ENCODE measurements at regions not wholly inside any gene's neighbourhood (a gene's known extent, or its start where the extent isn't known, plus 50 kb on each side); places are given as distances from the start of the nearest gene placed in this dataset.

DNA sequence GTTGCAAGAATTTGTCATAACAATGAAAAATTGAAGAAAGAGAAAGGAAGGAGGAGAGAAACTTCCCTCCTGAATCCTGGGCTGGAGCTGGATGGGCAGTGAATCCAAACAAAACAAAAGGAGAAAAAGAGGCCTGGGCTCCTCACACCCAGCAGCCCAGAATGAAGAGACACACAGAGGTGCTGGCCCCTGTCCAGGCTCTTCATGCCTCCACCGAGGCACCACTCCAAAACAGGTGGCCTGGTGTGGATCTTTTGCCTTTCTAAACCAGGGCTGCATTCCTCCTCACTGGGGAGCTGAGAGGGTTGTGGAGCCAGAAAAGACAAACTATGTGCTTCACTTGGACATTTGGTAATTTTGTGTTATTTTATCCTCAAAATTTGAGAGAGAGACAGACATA lies 76.0 kb downstream of the FAM124B start:
- CTCF ChIA-PET, result no interaction called here
- BruUV-seq (replicated peaks), result no TSS peak
- H3K27me3 ChIP-seq (replicated peaks; ENCODE audit: control insufficient read depth, insufficient read depth, low read length), result peaks cover 4% of the 10 kb centered on the region; the same call in 1 of the 2 replicates
- TF ChIP-seq, protein P1, sequence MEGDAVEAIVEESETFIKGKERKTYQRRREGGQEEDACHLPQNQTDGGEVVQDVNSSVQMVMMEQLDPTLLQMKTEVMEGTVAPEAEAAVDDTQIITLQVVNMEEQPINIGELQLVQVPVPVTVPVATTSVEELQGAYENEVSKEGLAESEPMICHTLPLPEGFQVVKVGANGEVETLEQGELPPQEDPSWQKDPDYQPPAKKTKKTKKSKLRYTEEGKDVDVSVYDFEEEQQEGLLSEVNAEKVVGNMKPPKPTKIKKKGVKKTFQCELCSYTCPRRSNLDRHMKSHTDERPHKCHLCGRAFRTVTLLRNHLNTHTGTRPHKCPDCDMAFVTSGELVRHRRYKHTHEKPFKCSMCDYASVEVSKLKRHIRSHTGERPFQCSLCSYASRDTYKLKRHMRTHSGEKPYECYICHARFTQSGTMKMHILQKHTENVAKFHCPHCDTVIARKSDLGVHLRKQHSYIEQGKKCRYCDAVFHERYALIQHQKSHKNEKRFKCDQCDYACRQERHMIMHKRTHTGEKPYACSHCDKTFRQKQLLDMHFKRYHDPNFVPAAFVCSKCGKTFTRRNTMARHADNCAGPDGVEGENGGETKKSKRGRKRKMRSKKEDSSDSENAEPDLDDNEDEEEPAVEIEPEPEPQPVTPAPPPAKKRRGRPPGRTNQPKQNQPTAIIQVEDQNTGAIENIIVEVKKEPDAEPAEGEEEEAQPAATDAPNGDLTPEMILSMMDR (IDR thresholded peaks at IDR 0.05; ENCODE audit: insufficient read depth in 1 of 2, low read depth in 1 of 2, low read length in 1 of 2, severe bottlenecking in 1 of 2, unreplicated experiment in 1 of 2), result no peak
- H3K4me3 ChIP-seq (ENCODE audit: low read depth, low read length), result no peak overlapping the region
- no peaks in the 10 kb centered on the region for H3K9me3 ChIP-seq
- no peak for DNase-seq
- Mint-ChIP-seq H3K27me3 (ENCODE audit: insufficient read depth, unreplicated experiment) (peaks cover 28% of the 10 kb centered on the region), H3K4me3 (ENCODE audit: unreplicated experiment) (no peak overlapping the region), H3K36me3 (ENCODE audit: insufficient read depth, unreplicated experiment) (no peaks in the 10 kb centered on the region), H3K9me3 (ENCODE audit: unreplicated experiment) (no peaks in the 10 kb centered on the region), H3K27ac (ENCODE audit: unreplicated experiment) (no peak overlapping the region), H3K4me1 (ENCODE audit: low read depth, unreplicated experiment) (peaks cover 7% of the 10 kb centered on the region)
- POLR2A ChIA-PET, result no interaction called here
- H3K4me1 ChIP-seq, result 0 out of 2 replicates have a peak, but pooled peaks cover 4% of the 10 kb centered on the region
- intact Hi-C loops (cut with micrococcal nuclease; ENCODE audit: unreplicated experiment), result no loop called here
- no peaks in the 10 kb centered on the region for H3K36me3 ChIP-seq (ENCODE audit: control insufficient read depth, insufficient read depth, low read length)

GRCh38 chr2:224324604-224325003 lies 77.3 kb downstream of the FAM124B start:
- DNase-seq, result no peak
- TF ChIP-seq, protein P1 (IDR thresholded peaks at IDR 0.05; ENCODE audit: insufficient read depth in 1 of 2, low read depth in 1 of 2, low read length in 1 of 2, severe bottlenecking in 1 of 2, unreplicated experiment in 1 of 2), result no peak
- Mint-ChIP-seq H3K4me1 (ENCODE audit: low read depth, unreplicated experiment) (peaks cover 7% of the 10 kb centered on the region), H3K27me3 (ENCODE audit: insufficient read depth, unreplicated experiment) (peaks cover 32% of the 10 kb centered on the region), H3K4me3 (ENCODE audit: unreplicated experiment) (no peak overlapping the region), H3K36me3 (ENCODE audit: insufficient read depth, unreplicated experiment) (no peaks in the 10 kb centered on the region), H3K27ac (ENCODE audit: unreplicated experiment) (no peak overlapping the region), H3K9me3 (ENCODE audit: unreplicated experiment) (no peaks in the 10 kb centered on the region)
- Histone ChIP-seq H3K27me3 (replicated peaks; ENCODE audit: control insufficient read depth, insufficient read depth, low read length) (peaks cover 4% of the 10 kb centered on the region; the same call in 1 of the 2 replicates), H3K4me3 (ENCODE audit: low read depth, low read length) (no peak overlapping the region), H3K9me3 (no peaks in the 10 kb centered on the region), H3K4me1 (0 out of 2 replicates have a peak, but pooled peaks cover 4% of the 10 kb centered on the region), H3K36me3 (ENCODE audit: control insufficient read depth, insufficient read depth, low read length) (no peaks in the 10 kb centered on the region)
- CTCF ChIA-PET, result no interaction called here
- POLR2A ChIA-PET, result no interaction called here
- BruUV-seq (replicated peaks), result no TSS peak
- intact Hi-C loops (cut with micrococcal nuclease; ENCODE audit: unreplicated experiment), result no loop called here

DNA sequence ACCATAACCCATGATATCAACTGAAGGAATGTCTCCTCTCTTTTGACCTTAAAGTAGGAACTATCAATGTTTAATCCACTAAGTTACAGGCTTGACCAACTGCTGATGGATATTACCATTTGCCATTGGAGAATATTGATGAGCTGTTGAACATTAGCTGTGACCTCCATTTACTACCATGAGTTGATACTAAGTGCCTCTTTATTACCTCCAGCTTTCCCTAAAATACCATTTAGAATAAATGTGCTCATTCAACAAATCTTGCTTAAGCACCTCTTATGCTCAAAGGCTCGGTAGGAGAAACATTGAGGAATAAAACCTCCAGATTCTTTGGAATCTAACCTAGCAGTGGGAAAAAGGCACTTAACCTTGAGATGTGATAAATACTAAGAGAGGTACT lies 81.2 kb downstream of the FAM124B start:
- no peaks in the 10 kb centered on the region for H3K4me1 Mint-ChIP-seq (ENCODE audit: low read depth, unreplicated experiment)
- no peaks in the 10 kb centered on the region for H3K9me3 Mint-ChIP-seq (ENCODE audit: unreplicated experiment)
- no peaks in the 10 kb centered on the region for H3K36me3 ChIP-seq (ENCODE audit: control insufficient read depth, insufficient read depth, low read length)
- no TSS peak for BruUV-seq (replicated peaks)
- no peaks in the 10 kb centered on the region for H3K4me1 ChIP-seq
- CTCF ChIA-PET, result no interaction called here
- H3K36me3 Mint-ChIP-seq (ENCODE audit: insufficient read depth, unreplicated experiment), result no peaks in the 10 kb centered on the region
- H3K4me3 ChIP-seq (ENCODE audit: low read depth, low read length), result no peak overlapping the region
- peaks cover 1% of the 10 kb centered on the region; the same call in 1 of the 2 replicates for H3K27me3 ChIP-seq (replicated peaks; ENCODE audit: control insufficient read depth, insufficient read depth, low read length)
- intact Hi-C loops (cut with micrococcal nuclease; ENCODE audit: unreplicated experiment), result no loop called here
- peaks cover 18% of the 10 kb centered on the region for H3K27me3 Mint-ChIP-seq (ENCODE audit: insufficient read depth, unreplicated experiment)
- no peak for DNase-seq
- H3K9me3 ChIP-seq, result no peaks in the 10 kb centered on the region
- H3K4me3 Mint-ChIP-seq (ENCODE audit: unreplicated experiment), result no peak overlapping the region
- no peak overlapping the region for H3K27ac Mint-ChIP-seq (ENCODE audit: unreplicated experiment)
- POLR2A ChIA-PET, result no interaction called here
- TF ChIP-seq, protein P1 (IDR thresholded peaks at IDR 0.05; ENCODE audit: insufficient read depth in 1 of 2, low read depth in 1 of 2, low read length in 1 of 2, severe bottlenecking in 1 of 2, unreplicated experiment in 1 of 2), result no peak

All from Caco-2 (cell line).